GM23338 (cell line): ENCODE measurements at regions not wholly inside any gene's neighbourhood (a gene's known extent, or its start where the extent isn't known, plus 50 kb on each side); places are given as distances from the start of the nearest gene placed in this dataset.

ENCODE experiments used
- CTCF ChIP-seq, 2 experiments: fragments of 200-600 bp in 1 of 2; sonication (generic) in 1 of 2; conservative IDR thresholded peaks; 2 replicates each; pipeline versions ENCODE4 v1.5.1 to v1.6.1; 2016 to 2017; ENCODE audit warnings: antibody characterized with exemption in 2 of 2, low read depth in 2 of 2, mild to moderate bottlenecking in 2 of 2, moderate library complexity in 1 of 2
- EZH2phosphoT487 ChIP-seq: fragments of 200-600 bp; sonication (generic); IDR thresholded peaks from one replicate; pipeline ENCODE4 v1.8.1; 2018; ENCODE audit warnings: antibody characterized with exemption; ENCODE audit not compliant: unreplicated experiment

DNA sequence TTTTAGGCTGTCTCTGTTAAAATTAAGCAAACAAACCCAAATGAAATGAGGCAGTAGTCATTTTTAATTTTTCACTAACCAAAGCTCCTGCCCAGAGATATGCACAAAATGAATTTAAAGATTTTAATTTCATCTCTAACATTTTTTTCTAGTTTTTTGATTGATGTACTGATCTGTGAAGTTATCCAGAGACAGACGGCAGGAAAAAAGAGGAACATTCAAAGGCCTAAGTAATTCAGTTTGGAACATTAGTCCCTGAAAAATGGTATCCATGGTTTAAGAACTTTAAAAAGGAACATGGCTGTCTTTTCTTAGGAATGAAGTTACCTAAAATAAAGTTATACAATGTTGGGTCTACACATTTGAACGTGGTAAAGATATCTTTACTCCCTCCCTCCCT is 498.8 kb upstream of the LMO3 start:
- no peak for TF ChIP-seq CTCF (conservative IDR thresholded peaks at IDR 0.05; ENCODE audit: low read depth in 2 of 2)
- TF ChIP-seq EZH2phosphoT487 = no peak
